GM13977 (cell line): ENCODE measurements at regions not wholly inside any gene's neighbourhood (a gene's known extent, or its start where the extent isn't known, plus 50 kb on each side); places are given as distances from the start of the nearest gene placed in this dataset.
"Not testable (repeated sequence)": the region's sequence is repeated elsewhere in the genome, so short reads cannot be mapped to it uniquely, and the experiment has no call there.

ENCODE experiments used
- DNase-seq: peaks from one replicate; pipeline ENCODE4 v3.0.0; 2012; ENCODE audit warnings: low spot score
- CTCF ChIP-seq: IDR thresholded peaks from 2 replicates; pipeline ENCODE4 v1.5.1; 2012; ENCODE audit warnings: mild to moderate bottlenecking, control low read depth; ENCODE audit not compliant: insufficient read depth; ENCODE audit errors: extremely low read depth, missing control alignments
- in situ Hi-C: fragments of 300-500 bp; cut with MboI; formaldehyde crosslinking; loops from one replicate; pipeline ENCODE4 v1.12.0; 2022; ENCODE audit warnings: low sequenced_read_pairs, low pct_unique_long_range_greater_than_20kb, mixed read lengths, inconsistent platforms; ENCODE audit not compliant: unreplicated experiment

- in situ Hi-C loops = no loop called here
- TF ChIP-seq CTCF = no peak
- no peak for DNase-seq
Measured at GRCh38 chr11:29606330-29607031, 410.3 kb downstream of the KCNA4 start.

GRCh38 chr11:29600151-29600575, 416.7 kb downstream of the KCNA4 start:
- DNase-seq, in situ Hi-C loops: not testable (repeated sequence)

- in situ Hi-C loops = no loop called here
- DNase-seq = no peak
Measured at GRCh38 chr11:29584342-29584741, 432.5 kb downstream of the KCNA4 start.

GRCh38 chr11:29578806-29579205, 438.0 kb downstream of the KCNA4 start:
- no peak for TF ChIP-seq CTCF
- in situ Hi-C loops = no loop called here
- DNase-seq = no peak

More at GRCh38 chr11:29584342-29584741, 432.5 kb downstream of the KCNA4 start:
- TF ChIP-seq CTCF = no peak

- DNase-seq = no peak
- no peak for TF ChIP-seq CTCF
- in situ Hi-C loops = no loop called here
Measured at GRCh38 chr11:29564486-29564885, 452.3 kb downstream of the KCNA4 start.

- DNase-seq = no peak
- TF ChIP-seq CTCF = no peak
- in situ Hi-C loops = no loop called here
Measured at GRCh38 chr11:29562183-29562582, 454.6 kb downstream of the KCNA4 start.

GRCh38 chr11:29553990-29554389, 462.8 kb downstream of the KCNA4 start:
- TF ChIP-seq CTCF = no peak
- DNase-seq = no peak
- in situ Hi-C loops = no loop called here
